Neural cell (in vitro differentiated cells): ENCODE measurements at regions not wholly inside any gene's neighbourhood (a gene's known extent, or its start where the extent isn't known, plus 50 kb on each side); places are given as distances from the start of the nearest gene placed in this dataset.

Experiments used
- H2AFZ ChIP-seq: fragments of 200-600, 300-800 bp; sonication (generic), shearing (Covaris generic); 2 replicates; pipeline ENCODE4 v1.6.0; 2014; ENCODE audit warnings: low read depth, mild to moderate bottlenecking, antibody characterized with exemption, low read length, moderate library complexity
- H3F3A ChIP-seq: fragments of 200-600 bp; shearing (Covaris generic); 2 replicates; pipeline ENCODE4 v1.6.1; 2016; ENCODE audit warnings: mild to moderate bottlenecking, moderate library complexity, mixed read lengths, antibody characterized with exemption, low read length; ENCODE audit not compliant: insufficient read depth, poor library complexity, severe bottlenecking
- H3K27ac ChIP-seq: fragments of 200-600, 300-800 bp; sonication (generic), shearing (Covaris generic); 2 replicates; pipeline ENCODE4 v1.5.1; 2014; ENCODE audit warnings: mild to moderate bottlenecking, low read length, moderate library complexity
- H3K27me3 ChIP-seq: fragments of 300-800, 200-600 bp; sonication (generic), shearing (Covaris generic); 2 replicates; pipeline ENCODE4 v1.6.0; 2014; ENCODE audit warnings: mild to moderate bottlenecking, low read depth, low read length, moderate library complexity; ENCODE audit not compliant: insufficient read depth
- H3K36me3 ChIP-seq: fragments of 300-800, 200-600 bp; sonication (generic), shearing (Covaris generic); 2 replicates; pipeline ENCODE4 v1.5.1; 2014; ENCODE audit warnings: mild to moderate bottlenecking, antibody characterized with exemption, low read length, moderate library complexity; ENCODE audit not compliant: insufficient read depth
- H3K4me2 ChIP-seq: fragments of 300-800, 200-600 bp; sonication (generic), shearing (Covaris generic); 2 replicates; pipeline ENCODE4 v1.6.0; 2014; ENCODE audit warnings: mild to moderate bottlenecking, low read length
- H3K4me3 ChIP-seq: fragments of 300-800, 200-600 bp; sonication (generic), shearing (Covaris generic); 2 replicates; pipeline ENCODE4 v1.5.1; 2014; ENCODE audit warnings: mild to moderate bottlenecking, low read length, moderate library complexity
- H3K79me2 ChIP-seq: fragments of 200-600 bp; shearing (Covaris generic); replicated peaks from 2 replicates; pipeline ENCODE4 v1.6.0; 2014; ENCODE audit warnings: mild to moderate bottlenecking, low read length, moderate library complexity; ENCODE audit not compliant: insufficient read depth
- H3K9ac ChIP-seq: fragments of 300-800, 200-600 bp; sonication (generic), shearing (Covaris generic); 2 replicates; pipeline ENCODE4 v1.6.1; 2016; ENCODE audit warnings: mild to moderate bottlenecking, low read length, mixed read lengths
- H3K9me2 ChIP-seq: fragments of 200-600 bp; shearing (Covaris generic); 2 replicates; pipeline ENCODE4 v1.6.1; 2016; ENCODE audit warnings: mild to moderate bottlenecking, low read length, mixed read lengths; ENCODE audit not compliant: insufficient read depth
- H3K9me3 ChIP-seq: fragments of 200-600, 300-800 bp; sonication (generic), shearing (Covaris generic); 2 replicates; pipeline ENCODE4 v1.6.1; 2016; ENCODE audit warnings: mild to moderate bottlenecking, mixed run types, low read length, moderate library complexity, mixed read lengths
- H4K20me1 ChIP-seq: fragments of 200-600 bp; shearing (Covaris generic); 2 replicates; pipeline ENCODE4 v1.6.1; 2016; ENCODE audit warnings: mild to moderate bottlenecking, mixed run types; ENCODE audit not compliant: insufficient read depth
- CTCF ChIP-seq: fragments of 450-650 bp; IDR thresholded peaks from 2 replicates; pipeline ENCODE4 v1.5.1; 2014; ENCODE audit warnings: antibody characterized with exemption, mild to moderate bottlenecking, moderate library complexity; ENCODE audit not compliant: poor library complexity, severe bottlenecking
- EP300 ChIP-seq: fragments of 450-650 bp; conservative IDR thresholded peaks from 2 replicates; pipeline ENCODE4 v1.6.1; 2014; ENCODE audit warnings: antibody characterized with exemption, mild to moderate bottlenecking, moderate library complexity; ENCODE audit not compliant: poor library complexity, severe bottlenecking
- EZH2 ChIP-seq: fragments of 200-600, 300-800 bp; shearing (Covaris generic), sonication (generic); IDR thresholded peaks from 2 replicates; pipeline ENCODE4 v1.6.1; 2014; ENCODE audit warnings: antibody characterized with exemption, low read length, borderline replicate concordance, mild to moderate bottlenecking; ENCODE audit not compliant: insufficient read depth, poor library complexity, severe bottlenecking
- MXI1 ChIP-seq: fragments of 450-650 bp; conservative IDR thresholded peaks from 2 replicates; pipeline ENCODE4 v1.6.1; 2014; ENCODE audit warnings: antibody characterized with exemption, mild to moderate bottlenecking; ENCODE audit not compliant: poor library complexity, severe bottlenecking
- POLR2AphosphoS5 ChIP-seq: IDR thresholded peaks from 2 replicates; pipeline ENCODE4 v1.6.1; 2012
- RAD21 ChIP-seq: fragments of 450-650 bp; conservative IDR thresholded peaks from 2 replicates; pipeline ENCODE4 v1.6.1; 2014; ENCODE audit warnings: antibody characterized with exemption, mild to moderate bottlenecking, moderate library complexity
- SMC3 ChIP-seq: fragments of 450-650 bp; conservative IDR thresholded peaks from 2 replicates; pipeline ENCODE4 v1.6.1; 2014; ENCODE audit warnings: antibody characterized with exemption, mild to moderate bottlenecking, moderate library complexity; ENCODE audit not compliant: poor library complexity
- TAF1 ChIP-seq: IDR thresholded peaks from 2 replicates; pipeline ENCODE4 v1.6.1; 2012; ENCODE audit warnings: low read depth
- TF ChIP-seq, protein P1 (sequence below): IDR thresholded peaks from 2 replicates; pipeline ENCODE4 v1.6.1; 2012; ENCODE audit warnings: borderline replicate concordance

DNA sequence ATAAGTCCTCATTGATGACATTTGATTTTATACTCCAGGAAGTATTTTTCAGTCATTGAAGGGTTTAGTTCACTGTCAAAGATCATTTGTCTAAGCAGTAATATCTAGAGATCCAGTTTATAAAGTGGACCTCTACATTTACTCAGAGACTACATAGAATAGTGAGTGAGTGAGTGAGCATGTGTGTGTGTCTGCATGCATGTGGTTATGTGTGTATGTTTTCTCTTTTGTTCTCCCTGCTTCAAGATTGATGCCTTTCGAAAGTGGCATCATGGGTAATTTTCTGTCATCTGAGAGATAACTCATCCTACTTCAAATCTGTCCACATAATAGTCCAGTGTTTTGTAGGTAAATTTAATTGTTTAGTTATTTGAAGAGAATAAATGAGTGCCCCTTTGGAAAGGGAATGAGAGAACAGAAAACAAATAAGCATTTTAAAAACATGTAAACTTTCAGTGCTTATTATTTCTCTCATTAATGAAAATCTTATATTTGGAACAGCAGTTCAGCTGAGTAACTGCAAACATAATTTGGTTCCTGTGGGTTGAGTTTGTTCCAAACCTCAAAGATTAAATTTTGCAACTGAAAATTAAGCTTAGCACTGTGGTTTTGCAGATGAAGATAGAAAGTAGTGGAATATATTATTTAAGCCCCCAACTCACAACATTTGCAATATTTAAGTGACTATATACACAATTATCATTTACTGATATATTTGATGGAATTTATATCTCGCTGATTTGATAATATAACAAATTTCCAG, 1295.1 kb upstream of the C9orf72 start:
- no peak overlapping the region for H3K4me3 ChIP-seq
- TF ChIP-seq CTCF (no peak), POLR2AphosphoS5 (peak; percentile 57), RAD21 (no peak), EP300 (peak; percentile 57), SMC3 (no peak)
- TF ChIP-seq, protein P1, sequence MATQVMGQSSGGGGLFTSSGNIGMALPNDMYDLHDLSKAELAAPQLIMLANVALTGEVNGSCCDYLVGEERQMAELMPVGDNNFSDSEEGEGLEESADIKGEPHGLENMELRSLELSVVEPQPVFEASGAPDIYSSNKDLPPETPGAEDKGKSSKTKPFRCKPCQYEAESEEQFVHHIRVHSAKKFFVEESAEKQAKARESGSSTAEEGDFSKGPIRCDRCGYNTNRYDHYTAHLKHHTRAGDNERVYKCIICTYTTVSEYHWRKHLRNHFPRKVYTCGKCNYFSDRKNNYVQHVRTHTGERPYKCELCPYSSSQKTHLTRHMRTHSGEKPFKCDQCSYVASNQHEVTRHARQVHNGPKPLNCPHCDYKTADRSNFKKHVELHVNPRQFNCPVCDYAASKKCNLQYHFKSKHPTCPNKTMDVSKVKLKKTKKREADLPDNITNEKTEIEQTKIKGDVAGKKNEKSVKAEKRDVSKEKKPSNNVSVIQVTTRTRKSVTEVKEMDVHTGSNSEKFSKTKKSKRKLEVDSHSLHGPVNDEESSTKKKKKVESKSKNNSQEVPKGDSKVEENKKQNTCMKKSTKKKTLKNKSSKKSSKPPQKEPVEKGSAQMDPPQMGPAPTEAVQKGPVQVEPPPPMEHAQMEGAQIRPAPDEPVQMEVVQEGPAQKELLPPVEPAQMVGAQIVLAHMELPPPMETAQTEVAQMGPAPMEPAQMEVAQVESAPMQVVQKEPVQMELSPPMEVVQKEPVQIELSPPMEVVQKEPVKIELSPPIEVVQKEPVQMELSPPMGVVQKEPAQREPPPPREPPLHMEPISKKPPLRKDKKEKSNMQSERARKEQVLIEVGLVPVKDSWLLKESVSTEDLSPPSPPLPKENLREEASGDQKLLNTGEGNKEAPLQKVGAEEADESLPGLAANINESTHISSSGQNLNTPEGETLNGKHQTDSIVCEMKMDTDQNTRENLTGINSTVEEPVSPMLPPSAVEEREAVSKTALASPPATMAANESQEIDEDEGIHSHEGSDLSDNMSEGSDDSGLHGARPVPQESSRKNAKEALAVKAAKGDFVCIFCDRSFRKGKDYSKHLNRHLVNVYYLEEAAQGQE, result no peak
- no peaks in the 10 kb centered on the region for H3K79me2 ChIP-seq
- H3K9me3 ChIP-seq, result no peaks in the 10 kb centered on the region
- no peaks in the 10 kb centered on the region for H3K9me2 ChIP-seq
- H3K4me2 ChIP-seq, result no peak overlapping the region
- H3K36me3 ChIP-seq, result no peaks in the 10 kb centered on the region
- no peaks in the 10 kb centered on the region for H3F3A ChIP-seq
- H2AFZ ChIP-seq, result no peak overlapping the region
- no peak overlapping the region for H3K27ac ChIP-seq
- no peaks in the 10 kb centered on the region for H4K20me1 ChIP-seq
- H3K9ac ChIP-seq, result no peak overlapping the region
- H3K27me3 ChIP-seq, result no peaks in the 10 kb centered on the region

DNA sequence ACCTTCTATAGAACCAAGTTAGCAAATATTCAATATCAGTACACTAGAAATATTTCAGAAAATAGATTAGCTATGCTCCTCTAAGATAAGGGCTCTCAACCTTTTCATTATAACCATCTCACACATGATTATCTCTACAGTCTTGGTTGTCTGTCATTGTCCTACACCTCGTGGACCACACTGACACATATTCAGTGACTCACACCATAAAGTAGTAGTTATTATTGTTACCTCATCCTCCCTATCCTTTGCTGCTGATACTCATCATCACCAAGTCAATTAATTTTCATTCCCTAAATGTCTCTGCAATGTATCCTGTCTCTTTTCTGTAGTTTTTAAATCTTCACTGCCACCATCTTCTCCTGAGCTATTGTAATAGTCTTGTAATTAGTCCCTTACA, 1309.2 kb upstream of the C9orf72 start:
- H2AFZ ChIP-seq, result no peak overlapping the region
- no peak overlapping the region for H3K9ac ChIP-seq
- no peaks in the 10 kb centered on the region for H3K36me3 ChIP-seq
- H3K79me2 ChIP-seq, result no peaks in the 10 kb centered on the region
- no peaks in the 10 kb centered on the region for H3K9me3 ChIP-seq
- no peaks in the 10 kb centered on the region for H4K20me1 ChIP-seq
- no peaks in the 10 kb centered on the region for H3F3A ChIP-seq
- H3K4me3 ChIP-seq, result no peak overlapping the region
- no peak overlapping the region for H3K27ac ChIP-seq
- H3K27me3 ChIP-seq, result no peaks in the 10 kb centered on the region
- H3K9me2 ChIP-seq, result no peaks in the 10 kb centered on the region
- H3K4me2 ChIP-seq, result no peak overlapping the region
- no peak for TF ChIP-seq POLR2AphosphoS5
- TF ChIP-seq CTCF, result no peak
- no peak for TF ChIP-seq SMC3
- no peak for TF ChIP-seq RAD21
- no peak for TF ChIP-seq TAF1
- TF ChIP-seq EZH2, result no peak
- TF ChIP-seq MXI1, result no peak
- TF ChIP-seq, protein P1, result no peak
- no peak for TF ChIP-seq EP300
